Gastrocnemius medialis (tissue), 4 donors: ENCODE measurements at regions not wholly inside any gene's neighbourhood (a gene's known extent, or its start where the extent isn't known, plus 50 kb on each side); places are given as distances from the start of the nearest gene placed in this dataset.
"Not testable (repeated sequence)": the region's sequence is repeated elsewhere in the genome, so short reads cannot be mapped to it uniquely, and the experiment has no call there.

ENCODE experiments used
- POLR2A ChIP-seq, 2 donors: fragments of 450-650 bp; IDR thresholded peaks; one replicate each; pipeline ENCODE4 v1.6.1; 2017; ENCODE audit warnings: antibody characterized with exemption in 2 of 2, mild to moderate bottlenecking in 2 of 2, moderate library complexity in 2 of 2
- TF ChIP-seq, protein P1 (sequence below), 5 experiments: fragments of 450-650 bp in 3 of 5; fragments of 200-600 bp in 2 of 5; sonication (generic) in 2 of 5; IDR thresholded peaks in 4 of 5; conservative IDR thresholded peaks in 1 of 5; 1 replicate in 4 of 5; 2 replicates in 1 of 5; pipeline ENCODE4 v1.5.1; 2016 to 2019; ENCODE audit warnings: antibody characterized with exemption in 5 of 5, mild to moderate bottlenecking in 3 of 5, moderate library complexity in 3 of 5

DNA sequence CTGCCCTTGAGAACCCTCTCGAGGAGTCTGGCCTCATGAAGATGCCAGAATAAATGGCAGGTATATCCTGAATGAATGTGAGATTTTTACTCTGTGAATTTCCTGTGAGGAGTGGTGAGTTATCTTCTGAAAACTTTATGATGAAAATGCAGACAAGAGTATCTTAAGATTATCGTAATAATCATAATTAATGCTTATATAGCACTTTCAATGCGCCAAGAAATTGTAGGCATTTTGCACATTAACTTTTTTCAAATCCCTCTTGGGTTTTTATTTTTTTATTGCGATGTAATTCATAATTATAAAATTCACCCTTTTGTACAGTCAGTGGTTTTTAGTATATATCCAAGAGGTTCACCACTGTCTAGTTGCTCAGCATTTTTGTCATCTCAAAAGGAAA lies 135.1 kb downstream of the FOXD4L6 start:
- not testable (repeated sequence) for TF ChIP-seq POLR2A (IDR thresholded peaks at IDR 0.05)
- TF ChIP-seq, protein P1, sequence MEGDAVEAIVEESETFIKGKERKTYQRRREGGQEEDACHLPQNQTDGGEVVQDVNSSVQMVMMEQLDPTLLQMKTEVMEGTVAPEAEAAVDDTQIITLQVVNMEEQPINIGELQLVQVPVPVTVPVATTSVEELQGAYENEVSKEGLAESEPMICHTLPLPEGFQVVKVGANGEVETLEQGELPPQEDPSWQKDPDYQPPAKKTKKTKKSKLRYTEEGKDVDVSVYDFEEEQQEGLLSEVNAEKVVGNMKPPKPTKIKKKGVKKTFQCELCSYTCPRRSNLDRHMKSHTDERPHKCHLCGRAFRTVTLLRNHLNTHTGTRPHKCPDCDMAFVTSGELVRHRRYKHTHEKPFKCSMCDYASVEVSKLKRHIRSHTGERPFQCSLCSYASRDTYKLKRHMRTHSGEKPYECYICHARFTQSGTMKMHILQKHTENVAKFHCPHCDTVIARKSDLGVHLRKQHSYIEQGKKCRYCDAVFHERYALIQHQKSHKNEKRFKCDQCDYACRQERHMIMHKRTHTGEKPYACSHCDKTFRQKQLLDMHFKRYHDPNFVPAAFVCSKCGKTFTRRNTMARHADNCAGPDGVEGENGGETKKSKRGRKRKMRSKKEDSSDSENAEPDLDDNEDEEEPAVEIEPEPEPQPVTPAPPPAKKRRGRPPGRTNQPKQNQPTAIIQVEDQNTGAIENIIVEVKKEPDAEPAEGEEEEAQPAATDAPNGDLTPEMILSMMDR (IDR thresholded peaks at IDR 0.05 in 4 of 5, conservative IDR thresholded peaks at IDR 0.05 in 1 of 5) = not testable (repeated sequence)
